ENCODE measurements at regions not wholly inside any gene's neighbourhood (a gene's known extent, or its start where the extent isn't known, plus 50 kb on each side); places are given as distances from the start of the nearest gene placed in this dataset.
A peak's percentile ranks its signal among the peaks of the same experiment; 100 is the strongest.
"Not testable (repeated sequence)": the region's sequence is repeated elsewhere in the genome, so short reads cannot be mapped to it uniquely, and the experiment has no call there.

GRCh38 chr4:127505203-127505602 is 127.6 kb upstream of the INTU start:
- peak; percentile 86 for DNase-seq (ENCODE audit: low read depth, low spot score)

GRCh38 chr4:127506283-127506682 is 126.5 kb upstream of the INTU start:
- no peak for DNase-seq (ENCODE audit: low read depth, low spot score)

DNA sequence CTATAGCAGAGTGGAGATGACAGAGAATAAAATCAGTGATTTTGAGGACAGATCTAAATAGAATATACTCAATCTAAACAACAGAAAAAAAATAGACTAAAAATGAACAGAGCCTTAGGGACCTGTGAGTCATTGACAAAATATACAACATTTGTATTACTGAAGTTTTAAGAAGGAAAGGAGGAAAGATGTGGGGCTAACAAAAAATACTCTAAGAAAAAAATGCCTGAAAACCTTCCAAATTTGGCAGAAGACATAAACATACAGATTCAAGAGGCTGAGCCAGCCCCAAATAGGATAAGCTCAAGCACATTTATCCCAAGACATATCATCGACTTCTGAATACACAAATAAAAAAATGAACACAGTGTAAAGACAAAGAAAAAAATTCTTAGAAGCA is 123.6 kb upstream of the INTU start:
- no peak for DNase-seq (ENCODE audit: low read depth, low spot score)

DNA sequence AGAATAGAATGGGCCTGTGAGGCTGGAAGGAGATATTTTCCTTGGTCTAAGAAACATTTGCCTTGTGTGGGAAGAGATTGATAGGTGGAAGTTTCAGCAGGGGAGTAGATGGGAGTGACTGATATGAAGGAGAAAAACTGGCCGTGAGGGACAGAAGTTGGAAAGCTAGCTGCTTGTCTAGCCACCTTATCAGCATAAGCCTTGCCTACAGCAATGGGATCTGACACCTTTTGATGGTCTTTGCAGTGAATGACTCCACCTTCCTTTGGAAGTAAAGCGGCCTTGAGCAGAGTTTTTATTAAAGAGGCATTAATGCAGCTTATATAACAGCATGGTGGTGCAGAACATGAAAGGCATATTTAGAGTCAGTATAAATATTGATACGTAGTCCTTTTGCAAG is 120.1 kb upstream of the INTU start:
- not testable (repeated sequence) for DNase-seq (ENCODE audit: low read depth, low spot score)

- DNase-seq (ENCODE audit: low read depth, low spot score): not testable (repeated sequence)
Observed at GRCh38 chr4:127515259-127515658, 117.5 kb upstream of the INTU start.

GRCh38 chr4:127518046-127518445 is 114.7 kb upstream of the INTU start:
- no peak for DNase-seq (ENCODE audit: low read depth, low spot score)

GRCh38 chr4:127521463-127521862 is 111.3 kb upstream of the INTU start:
- no peak for DNase-seq (ENCODE audit: low read depth, low spot score)

GRCh38 chr4:127523369-127523768 is 109.4 kb upstream of the INTU start:
- no peak for DNase-seq (ENCODE audit: low read depth, low spot score)

DNA sequence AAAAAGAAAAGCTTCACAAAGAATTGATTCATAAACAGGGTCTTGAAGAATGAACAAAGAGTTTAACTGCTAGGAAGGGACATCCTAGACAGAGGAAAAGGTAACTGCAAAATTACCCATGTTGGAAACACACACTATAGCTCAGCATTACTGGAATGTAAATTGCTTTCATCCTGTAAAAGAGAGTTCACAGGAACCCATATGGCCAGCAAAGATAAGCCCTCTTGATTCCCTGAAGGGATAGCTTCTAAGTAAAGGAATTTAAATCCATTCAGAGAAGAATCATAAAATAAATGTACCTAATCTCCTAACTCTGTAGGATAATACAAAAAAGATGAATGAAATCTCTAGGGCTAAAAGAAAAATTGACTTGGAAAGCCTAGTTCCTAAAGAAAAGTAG is 107.1 kb upstream of the INTU start:
- DNase-seq (ENCODE audit: low read depth, low spot score): no peak

GRCh38 chr4:127528302-127528701 is 104.5 kb upstream of the INTU start:
- no peak for DNase-seq (ENCODE audit: low read depth, low spot score)

DNA sequence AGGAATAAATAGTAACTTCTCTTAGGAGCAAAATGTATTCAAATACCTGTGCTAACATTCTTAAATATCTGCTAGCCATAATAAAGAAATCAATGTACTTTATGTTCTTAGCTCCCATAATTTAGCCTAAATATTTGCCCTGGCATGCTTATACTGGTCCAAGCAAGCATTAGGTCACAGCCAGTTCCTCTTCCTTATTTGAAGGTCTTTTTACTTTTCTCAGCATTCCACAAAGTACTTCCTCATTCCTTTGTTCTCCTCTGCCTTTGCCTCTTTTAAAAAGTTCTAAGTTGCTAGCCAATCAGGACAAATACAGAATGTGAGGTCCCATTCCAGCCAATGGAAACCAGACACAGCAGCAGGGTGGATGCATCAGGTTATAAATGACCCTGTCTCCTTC is 102.9 kb upstream of the INTU start:
- not testable (repeated sequence) for DNase-seq (ENCODE audit: low read depth, low spot score)

- no peak for DNase-seq (ENCODE audit: low read depth, low spot score)
Observed at GRCh38 chr4:127533028-127533700, 99.6 kb upstream of the INTU start.

DNA sequence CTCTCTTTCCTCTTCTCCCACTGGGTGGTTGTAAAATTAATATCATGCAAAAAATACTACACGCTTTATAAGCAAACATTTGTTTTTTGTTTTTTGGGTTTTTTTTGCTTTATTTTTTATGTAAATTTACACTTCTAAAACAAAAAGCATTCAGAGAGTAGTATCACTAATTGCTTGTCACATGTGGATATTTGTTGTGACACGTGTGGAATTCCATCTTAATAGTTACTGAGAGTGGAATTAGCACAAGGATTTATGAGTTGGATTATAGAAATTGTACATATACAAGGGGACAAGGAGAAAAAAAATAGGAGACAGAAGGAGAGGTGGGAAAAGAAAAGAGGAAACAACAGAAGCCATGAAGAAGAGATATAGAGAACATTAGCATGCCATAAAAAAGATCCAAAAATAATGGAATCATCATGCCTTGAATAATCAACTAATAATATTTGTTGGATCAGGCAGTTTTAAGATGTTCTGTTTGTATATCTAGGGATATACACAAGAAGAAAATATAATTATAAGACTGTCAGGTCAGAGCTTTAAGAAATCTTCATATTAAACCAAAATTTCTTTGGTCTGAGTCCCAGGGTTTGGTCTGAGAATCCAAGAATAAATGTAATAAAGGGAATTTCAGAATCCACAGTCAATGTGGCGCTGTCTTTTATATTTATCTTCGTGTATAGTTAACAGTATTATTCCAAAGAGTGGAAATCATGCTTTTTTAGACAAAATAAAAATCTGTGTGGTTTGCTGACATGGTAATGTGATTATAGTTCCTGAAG is 98.5 kb upstream of the INTU start:
- no peak for DNase-seq (ENCODE audit: low read depth, low spot score)

GRCh38 chr4:127538016-127538415 is 94.7 kb upstream of the INTU start:
- DNase-seq (ENCODE audit: low read depth, low spot score): no peak

DNA sequence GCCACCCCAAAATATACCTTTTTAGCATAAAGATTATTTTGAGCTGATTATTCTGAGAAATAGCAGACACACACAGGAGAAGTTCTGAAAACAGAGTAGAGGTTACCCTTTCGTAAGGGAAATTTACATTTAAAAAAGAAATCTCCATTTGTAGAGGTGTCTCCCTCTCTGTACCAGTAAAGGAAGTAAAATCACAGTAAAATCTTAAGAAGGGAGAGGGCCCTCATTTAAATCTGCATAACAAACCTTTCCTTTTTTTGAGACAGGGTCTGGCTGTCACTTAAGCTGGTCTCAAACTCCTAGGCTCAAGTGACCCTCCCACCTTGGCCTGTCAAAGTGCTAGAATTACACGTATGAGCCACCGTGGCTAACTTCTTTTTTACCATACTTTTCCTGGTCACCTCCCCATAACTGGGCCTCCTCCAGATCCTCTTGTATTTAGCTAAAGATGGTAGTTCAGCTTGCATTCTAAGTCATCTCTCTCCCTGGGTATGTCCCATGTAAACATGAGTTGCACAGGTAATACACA is 92.2 kb upstream of the INTU start:
- DNase-seq (ENCODE audit: low read depth, low spot score): no peak

DNA sequence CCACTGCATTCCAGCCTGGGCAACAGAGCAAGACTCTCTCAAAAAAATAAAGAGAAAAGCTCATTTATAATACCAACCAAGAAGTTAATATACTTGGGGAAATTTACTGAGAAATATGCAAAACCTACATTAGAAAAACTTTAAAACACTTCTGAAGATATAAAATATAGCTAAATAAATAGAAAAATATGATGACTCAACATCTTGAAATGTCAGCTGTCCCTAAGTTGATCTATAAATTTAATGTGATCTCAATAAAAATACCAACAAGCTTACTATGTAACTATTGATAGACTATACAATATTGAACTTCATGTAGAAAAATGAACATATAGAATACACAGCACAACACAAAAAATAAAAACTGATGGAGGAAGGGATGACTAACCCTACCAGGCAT is 87.5 kb upstream of the INTU start:
- DNase-seq (ENCODE audit: low read depth, low spot score): no peak

DNA sequence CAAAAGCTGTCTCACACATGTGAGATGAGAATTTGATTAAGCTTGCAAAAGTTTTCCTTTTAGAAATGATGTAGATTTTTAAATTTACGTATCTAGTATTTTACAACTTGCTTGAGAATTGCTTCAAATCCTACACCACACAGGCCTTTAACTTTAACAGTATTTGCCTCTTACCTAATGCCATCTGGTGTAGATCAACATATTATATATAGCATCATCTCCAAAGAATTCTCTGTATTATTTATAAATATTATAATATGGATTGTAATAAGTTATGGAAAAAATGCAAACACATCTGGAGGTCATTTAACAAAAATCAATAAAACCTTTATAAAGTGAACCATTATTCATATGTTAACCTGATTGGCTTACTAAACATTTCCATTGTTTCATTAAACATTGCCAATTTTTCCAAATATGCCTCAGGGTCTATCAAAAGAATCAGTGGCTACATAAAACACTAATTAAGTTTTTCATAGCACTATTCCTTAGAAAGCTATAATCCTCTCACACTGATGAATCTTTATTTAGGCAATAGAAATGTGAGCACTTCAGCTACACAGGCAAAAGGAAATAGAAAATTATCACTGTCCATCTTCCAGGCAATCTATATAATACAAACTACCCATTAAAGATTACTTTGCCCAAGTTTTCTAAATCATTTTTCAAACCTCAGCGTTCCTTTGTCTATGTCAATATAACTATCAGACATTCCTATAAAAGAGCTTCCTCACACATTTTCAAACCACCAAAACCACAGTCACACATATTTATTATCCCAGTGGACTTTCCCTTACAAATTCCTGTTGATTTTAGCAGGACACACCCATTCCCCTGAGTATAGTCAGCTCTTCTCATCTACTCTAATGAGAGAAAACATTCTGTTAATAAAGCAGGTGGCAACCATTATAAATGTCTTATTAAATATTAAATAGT is 83.5 kb upstream of the INTU start:
- no peak for DNase-seq (ENCODE audit: low read depth, low spot score)

DNA sequence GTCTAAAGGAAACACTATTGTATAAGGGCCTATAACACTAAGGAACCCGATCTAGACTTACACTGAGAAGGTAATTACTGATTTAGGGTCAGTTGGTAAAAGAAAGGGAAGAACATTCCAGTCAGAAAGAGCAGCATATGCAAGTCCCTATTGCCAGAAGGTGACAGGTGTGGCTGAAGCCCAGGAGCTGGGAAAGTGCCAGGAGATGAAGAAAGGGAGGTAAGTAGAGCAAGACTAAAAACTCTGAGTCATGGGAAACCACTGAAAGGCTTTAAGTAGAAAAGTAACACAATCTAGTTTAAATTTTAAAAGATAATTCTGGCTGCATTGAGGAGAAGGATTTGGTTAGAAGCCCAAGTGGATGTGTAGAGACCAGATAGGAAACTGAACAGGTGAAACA is 77.7 kb upstream of the INTU start:
- DNase-seq (ENCODE audit: low read depth, low spot score): no peak

- no peak for DNase-seq (ENCODE audit: low read depth, low spot score)
Observed at GRCh38 chr4:127558088-127558487, 74.7 kb upstream of the INTU start.

- no peak for DNase-seq (ENCODE audit: low read depth, low spot score)
Observed at GRCh38 chr4:127558489-127559407, 74.0 kb upstream of the INTU start.

- no peak for DNase-seq (ENCODE audit: low read depth, low spot score)
Observed at GRCh38 chr4:127559981-127560380, 72.8 kb upstream of the INTU start.
